SH-SY5Y (cell line): ENCODE measurements at regions not wholly inside any gene's neighbourhood (a gene's known extent, or its start where the extent isn't known, plus 50 kb on each side); places are given as distances from the start of the nearest gene placed in this dataset.

Experiments
- GATA2 ChIP-seq: IDR thresholded peaks from 2 replicates; pipeline ENCODE4 v1.6.1; 2011; ENCODE audit warnings: mild to moderate bottlenecking, low read depth, low read length
- GATA3 ChIP-seq: IDR thresholded peaks from 2 replicates; pipeline ENCODE4 v1.6.1; 2011; ENCODE audit warnings: low read depth, mild to moderate bottlenecking, low read length, moderate library complexity

GRCh38 chr5:73302797-73303147 is 129.8 kb downstream of the TMEM174 start:
- no peak for TF ChIP-seq GATA2
- no peak for TF ChIP-seq GATA3
